Colonic mucosa (tissue), 4 donors: ENCODE measurements at regions not wholly inside any gene's neighbourhood (a gene's known extent, or its start where the extent isn't known, plus 50 kb on each side); places are given as distances from the start of the nearest gene placed in this dataset.

Experiments
- DNase-seq: peaks from one replicate; pipeline ENCODE4 v3.0.0-alpha.2; 2020
- H3K27ac ChIP-seq: fragments of 200-600 bp; one replicate; pipeline ENCODE4 v1.8.0; 2021
- H3K27me3 ChIP-seq: fragments of 200-600 bp; one replicate; pipeline ENCODE4 v1.8.0; 2021
- H3K36me3 ChIP-seq: fragments of 200-600 bp; one replicate; pipeline ENCODE4 v1.8.0; 2021
- H3K4me1 ChIP-seq: fragments of 200-600 bp; one replicate; pipeline ENCODE4 v1.8.0; 2021; ENCODE audit warnings: mild to moderate bottlenecking
- H3K4me3 ChIP-seq: fragments of 200-600 bp; one replicate; pipeline ENCODE4 v1.8.0; 2021
- H3K9ac ChIP-seq, 2 donors: one replicate each; pipeline ENCODE4 v1.7.0; 2013; ENCODE audit warnings: control low read depth in 2 of 2, low read depth in 2 of 2, low read length in 2 of 2
- H3K9me3 ChIP-seq: fragments of 200-600 bp; one replicate; pipeline ENCODE4 v1.8.0; 2021
- CTCF ChIP-seq: fragments of 200-600 bp; IDR thresholded peaks from one replicate; pipeline ENCODE4 v1.8.0; 2022; ENCODE audit warnings: antibody characterized with exemption, mild to moderate bottlenecking
- intact Hi-C: fragments of 100-400 bp; cut with DNase I; formaldehyde crosslinking; loops from one replicate; pipeline ENCODE4 v1.14.1; 2022
- donor health status: healthy.
- donor health status: DM: no; HTN: no; CAD: no.
- donor health status: DM: no; HTN: no; CAD: no.

- intact Hi-C loops = no loop called here
- no peaks in the 10 kb centered on the region for H3K4me1 ChIP-seq
- no peaks in the 10 kb centered on the region for H3K27me3 ChIP-seq
- H3K27ac ChIP-seq = no peak overlapping the region
- no peak for TF ChIP-seq CTCF
- no peaks in the 10 kb centered on the region for H3K9me3 ChIP-seq
- no peak overlapping the region for H3K9ac ChIP-seq
- no peak overlapping the region for H3K4me3 ChIP-seq
- no peaks in the 10 kb centered on the region for H3K36me3 ChIP-seq
- DNase-seq = no peak
Observed at GRCh38 chr10:131560706-131561355, 249.3 kb upstream of the TCERG1L start.

- Histone ChIP-seq H3K4me3 (no peak overlapping the region), H3K27ac (no peak overlapping the region), H3K27me3 (no peaks in the 10 kb centered on the region), H3K36me3 (no peaks in the 10 kb centered on the region), H3K4me1 (no peaks in the 10 kb centered on the region), H3K9me3 (no peaks in the 10 kb centered on the region), H3K9ac (no peak overlapping the region)
- intact Hi-C loops = no loop called here
- DNase-seq = no peak
- no peak for TF ChIP-seq CTCF
Observed at GRCh38 chr10:131561897-131562296, 250.4 kb upstream of the TCERG1L start.

GRCh38 chr10:131563411-131563810, 251.9 kb upstream of the TCERG1L start:
- no peaks in the 10 kb centered on the region for H3K9me3 ChIP-seq
- H3K9ac ChIP-seq = no peak overlapping the region
- no peak overlapping the region for H3K27ac ChIP-seq
- H3K4me3 ChIP-seq = no peak overlapping the region
- no peak for DNase-seq
- H3K4me1 ChIP-seq = no peaks in the 10 kb centered on the region
- no peaks in the 10 kb centered on the region for H3K36me3 ChIP-seq
- no peak for TF ChIP-seq CTCF
- no peaks in the 10 kb centered on the region for H3K27me3 ChIP-seq
- intact Hi-C loops = no loop called here

- no peaks in the 10 kb centered on the region for H3K4me1 ChIP-seq
- H3K27me3 ChIP-seq = no peaks in the 10 kb centered on the region
- no peak for TF ChIP-seq CTCF
- DNase-seq = no peak
- intact Hi-C loops = no loop called here
- H3K36me3 ChIP-seq = no peaks in the 10 kb centered on the region
- no peak overlapping the region for H3K9ac ChIP-seq
- no peak overlapping the region for H3K4me3 ChIP-seq
- no peak overlapping the region for H3K27ac ChIP-seq
- H3K9me3 ChIP-seq = no peaks in the 10 kb centered on the region
Observed at GRCh38 chr10:131567279-131568162, 256.0 kb upstream of the TCERG1L start.

GRCh38 chr10:131568866-131569265, 257.3 kb upstream of the TCERG1L start:
- no peaks in the 10 kb centered on the region for H3K9me3 ChIP-seq
- H3K4me1 ChIP-seq = no peaks in the 10 kb centered on the region
- no peak overlapping the region for H3K27ac ChIP-seq
- no peak overlapping the region for H3K4me3 ChIP-seq
- no peak for TF ChIP-seq CTCF
- no peaks in the 10 kb centered on the region for H3K27me3 ChIP-seq
- intact Hi-C loops = no loop called here
- no peak for DNase-seq
- no peaks in the 10 kb centered on the region for H3K36me3 ChIP-seq
- no peak overlapping the region for H3K9ac ChIP-seq
